ENCODE measurements at regions not wholly inside any gene's neighbourhood (a gene's known extent, or its start where the extent isn't known, plus 50 kb on each side); places are given as distances from the start of the nearest gene placed in this dataset.

DNA sequence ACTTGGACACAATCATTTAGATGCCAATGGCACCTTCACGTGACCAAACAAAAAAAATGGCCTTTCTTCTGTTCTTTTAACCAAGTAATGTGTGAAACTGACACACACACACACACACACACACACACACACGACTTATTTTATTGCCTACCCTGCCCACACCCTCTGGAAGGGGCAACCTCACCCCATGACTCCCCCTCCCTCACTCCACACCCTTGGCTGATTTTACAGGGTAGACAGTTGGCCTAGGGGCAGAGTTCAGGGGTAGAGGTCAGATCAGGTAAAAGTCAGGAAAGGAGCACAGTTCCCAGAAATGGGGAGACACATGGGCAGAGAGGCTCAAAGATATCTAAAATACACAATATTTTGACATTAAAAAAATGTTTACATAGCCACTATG is 144.8 kb upstream of the GJB5 start:
- no peaks in the 10 kb centered on the region for H3K36me3 ChIP-seq (ENCODE audit: control insufficient read depth, insufficient read depth, low read length)
- ATAC-seq, result no peak
- no TSS peak for BruUV-seq (replicated peaks)
- in situ Hi-C loops (cut with MboI) (no loop called here), intact Hi-C loops (cut with micrococcal nuclease) (no loop called here)
- peaks cover 0 to 22% of the 10 kb centered on the region in 2 experiments; a peak in 2 of 5 replicates for H3K27me3 ChIP-seq (ENCODE audit: control insufficient read depth in 2 of 2, insufficient read depth in 2 of 2, low read length in 2 of 2)
- no peaks in the 10 kb centered on the region for H3K9me1 ChIP-seq (ENCODE audit: control insufficient read depth, insufficient read depth, low read length)
- no peaks in the 10 kb centered on the region for H3K9me3 ChIP-seq (replicated peaks; ENCODE audit: control insufficient read depth, insufficient read depth, low read depth, low read length)
- no peak overlapping the region for H3K4me2 ChIP-seq (ENCODE audit: insufficient read depth, low read length)
- DNase-seq (ENCODE audit: extremely low read depth in 1 of 4, low spot score in 3 of 4), result no peak
- H4K20me1 ChIP-seq (replicated peaks; ENCODE audit: control insufficient read depth, insufficient read depth, low read length), result no peaks in the 10 kb centered on the region
- H3K9ac ChIP-seq (ENCODE audit: insufficient read depth in 1 of 2, low read depth in 2 of 2, low read length in 2 of 2), result no peak overlapping the region
- H3K4me1 ChIP-seq (replicated peaks in 1 of 2; ENCODE audit: control insufficient read depth in 2 of 2, insufficient read depth in 2 of 2, low read length in 2 of 2), result no peaks in the 10 kb centered on the region
- 3% methylated on average over 2 of the region's 2 CpGs for WGBS (ENCODE audit: insufficient coverage, low coverage, missing lambda C conversion rate)
- H3K79me2 ChIP-seq (ENCODE audit: control insufficient read depth, insufficient read depth, low read length), result no peaks in the 10 kb centered on the region
- no peak for FAIRE-seq
- no peak overlapping the region for H3K27ac ChIP-seq (ENCODE audit: extremely low read depth, low read depth, low read length)
- ChIA-PET CTCF (ENCODE audit: low intra/inter-chr PET ratio) (no interaction called here), POLR2A (no interaction called here)
- TF ChIP-seq SMARCA4 (IDR thresholded peaks at IDR 0.05) (no peak), ASH1L (IDR thresholded peaks at IDR 0.05; ENCODE audit: borderline replicate concordance, low read depth, partially characterized antibody) (no peak), SIN3A (IDR thresholded peaks at IDR 0.05; ENCODE audit: borderline replicate concordance in 2 of 2, control insufficient read depth in 1 of 2, low read depth in 2 of 2, low read length in 2 of 2) (no peak)
- TF ChIP-seq, protein P1, sequence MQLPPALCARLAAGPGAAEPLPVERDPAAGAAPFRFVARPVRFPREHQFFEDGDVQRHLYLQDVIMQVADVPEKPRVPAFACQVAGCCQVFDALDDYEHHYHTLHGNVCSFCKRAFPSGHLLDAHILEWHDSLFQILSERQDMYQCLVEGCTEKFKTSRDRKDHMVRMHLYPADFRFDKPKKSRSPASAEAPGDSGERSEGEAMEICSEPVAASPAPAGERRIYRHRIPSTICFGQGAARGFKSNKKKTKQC (CRISPR knock-in tag; IDR thresholded peaks at IDR 0.05), result no peak
- TF ChIP-seq, protein P2, sequence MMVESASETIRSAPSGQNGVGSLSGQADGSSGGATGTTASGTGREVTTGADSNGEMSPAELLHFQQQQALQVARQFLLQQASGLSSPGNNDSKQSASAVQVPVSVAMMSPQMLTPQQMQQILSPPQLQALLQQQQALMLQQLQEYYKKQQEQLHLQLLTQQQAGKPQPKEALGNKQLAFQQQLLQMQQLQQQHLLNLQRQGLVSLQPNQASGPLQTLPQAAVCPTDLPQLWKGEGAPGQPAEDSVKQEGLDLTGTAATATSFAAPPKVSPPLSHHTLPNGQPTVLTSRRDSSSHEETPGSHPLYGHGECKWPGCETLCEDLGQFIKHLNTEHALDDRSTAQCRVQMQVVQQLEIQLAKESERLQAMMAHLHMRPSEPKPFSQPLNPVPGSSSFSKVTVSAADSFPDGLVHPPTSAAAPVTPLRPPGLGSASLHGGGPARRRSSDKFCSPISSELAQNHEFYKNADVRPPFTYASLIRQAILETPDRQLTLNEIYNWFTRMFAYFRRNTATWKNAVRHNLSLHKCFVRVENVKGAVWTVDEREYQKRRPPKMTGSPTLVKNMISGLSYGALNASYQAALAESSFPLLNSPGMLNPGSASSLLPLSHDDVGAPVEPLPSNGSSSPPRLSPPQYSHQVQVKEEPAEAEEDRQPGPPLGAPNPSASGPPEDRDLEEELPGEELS (CRISPR knock-in tag; IDR thresholded peaks at IDR 0.05; ENCODE audit: borderline replicate concordance), result no peak
- H2AFZ ChIP-seq (ENCODE audit: low read depth, low read length), result no peak overlapping the region
- no peak overlapping the region for H3K4me3 ChIP-seq

Data from K562 (cell line).